ENCODE measurements at regions not wholly inside any gene's neighbourhood (a gene's known extent, or its start where the extent isn't known, plus 50 kb on each side); places are given as distances from the start of the nearest gene placed in this dataset.

DNA sequence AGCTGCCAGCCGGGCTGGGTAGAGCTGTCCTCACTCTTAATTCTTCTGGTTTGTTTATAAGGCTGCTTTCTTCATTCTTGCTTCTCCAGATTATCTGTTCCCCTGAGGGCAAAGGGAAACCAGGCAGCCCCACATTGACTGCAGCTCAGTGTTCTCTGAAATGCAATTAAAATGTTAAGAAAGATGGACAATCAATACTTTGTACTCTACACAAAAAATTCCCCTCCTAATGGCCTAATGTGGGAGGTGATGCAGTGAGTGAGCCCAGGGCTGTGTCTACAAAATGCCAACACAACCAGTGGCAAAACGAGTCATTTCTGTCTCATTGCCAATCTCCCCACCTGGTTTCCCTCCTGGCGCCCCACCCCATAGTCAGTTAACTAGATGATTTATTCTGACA is 541.7 kb upstream of the RAB6C start:
- H3K27me3 ChIP-seq: peaks cover 17% of the 10 kb centered on the region
- H3K36me3 ChIP-seq: no peaks in the 10 kb centered on the region
- no peak overlapping the region for H3K27ac ChIP-seq
- no peak for ATAC-seq
- no peaks in the 10 kb centered on the region for H3K4me1 ChIP-seq
- TF ChIP-seq, protein P1, sequence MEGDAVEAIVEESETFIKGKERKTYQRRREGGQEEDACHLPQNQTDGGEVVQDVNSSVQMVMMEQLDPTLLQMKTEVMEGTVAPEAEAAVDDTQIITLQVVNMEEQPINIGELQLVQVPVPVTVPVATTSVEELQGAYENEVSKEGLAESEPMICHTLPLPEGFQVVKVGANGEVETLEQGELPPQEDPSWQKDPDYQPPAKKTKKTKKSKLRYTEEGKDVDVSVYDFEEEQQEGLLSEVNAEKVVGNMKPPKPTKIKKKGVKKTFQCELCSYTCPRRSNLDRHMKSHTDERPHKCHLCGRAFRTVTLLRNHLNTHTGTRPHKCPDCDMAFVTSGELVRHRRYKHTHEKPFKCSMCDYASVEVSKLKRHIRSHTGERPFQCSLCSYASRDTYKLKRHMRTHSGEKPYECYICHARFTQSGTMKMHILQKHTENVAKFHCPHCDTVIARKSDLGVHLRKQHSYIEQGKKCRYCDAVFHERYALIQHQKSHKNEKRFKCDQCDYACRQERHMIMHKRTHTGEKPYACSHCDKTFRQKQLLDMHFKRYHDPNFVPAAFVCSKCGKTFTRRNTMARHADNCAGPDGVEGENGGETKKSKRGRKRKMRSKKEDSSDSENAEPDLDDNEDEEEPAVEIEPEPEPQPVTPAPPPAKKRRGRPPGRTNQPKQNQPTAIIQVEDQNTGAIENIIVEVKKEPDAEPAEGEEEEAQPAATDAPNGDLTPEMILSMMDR (IDR thresholded peaks at IDR 0.05): no peak
- TF ChIP-seq POLR2AphosphoS5 (IDR thresholded peaks at IDR 0.05): no peak
- TF ChIP-seq POLR2A (IDR thresholded peaks at IDR 0.05): no peak
- TF ChIP-seq EP300 (IDR thresholded peaks at IDR 0.05): no peak
- no peak overlapping the region for H3K4me3 ChIP-seq
- WGBS, 2 donors (ENCODE audit: low coverage in 1 of 2): 25% methylated on average over 2 of the region's 3 CpGs; no CpG with 5 or more reads in 1 of the 2 donors
- no peaks in the 10 kb centered on the region for H3K9me3 ChIP-seq

DNA sequence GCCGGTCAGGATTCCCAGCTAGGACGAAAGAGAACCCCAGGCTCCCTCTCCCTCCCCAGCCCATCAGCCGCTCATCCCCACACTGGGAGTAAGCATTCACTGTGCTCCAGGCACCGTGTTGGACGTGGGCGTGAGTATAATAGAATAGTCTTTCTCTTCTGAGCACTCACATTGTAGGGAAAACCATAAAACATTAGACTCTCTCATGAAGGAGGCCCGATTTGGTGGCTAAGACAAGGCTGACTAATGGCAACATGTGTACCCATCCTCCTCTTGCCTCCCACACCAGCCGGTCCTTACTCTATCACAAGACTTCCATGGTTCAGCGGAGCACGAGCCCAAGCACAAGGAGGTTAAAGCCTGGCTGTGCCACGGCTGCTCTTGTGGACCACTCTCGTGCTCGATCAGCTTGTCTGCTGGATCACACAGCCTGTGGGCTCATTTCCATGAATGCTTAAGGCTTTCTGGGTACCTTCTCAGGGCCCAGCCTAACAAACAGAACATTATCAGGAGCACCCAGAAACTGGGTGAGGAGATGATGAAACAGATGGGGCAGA is 540.9 kb upstream of the RAB6C start:
- Histone ChIP-seq H3K4me3 (no peak overlapping the region), H3K27me3 (peaks cover 17% of the 10 kb centered on the region), H3K4me1 (no peaks in the 10 kb centered on the region), H3K27ac (no peak overlapping the region), H3K36me3 (no peaks in the 10 kb centered on the region), H3K9me3 (no peaks in the 10 kb centered on the region)
- TF ChIP-seq POLR2A (IDR thresholded peaks at IDR 0.05) (no peak), POLR2AphosphoS5 (IDR thresholded peaks at IDR 0.05) (no peak), EP300 (IDR thresholded peaks at IDR 0.05) (no peak)
- TF ChIP-seq, protein P1 (IDR thresholded peaks at IDR 0.05): no peak
- no peak for ATAC-seq
- 79% methylated on average over 10 of the region's 13 CpGs; no CpG with 5 or more reads in 1 of the 2 donors for WGBS, 2 donors (ENCODE audit: low coverage in 1 of 2)

DNA sequence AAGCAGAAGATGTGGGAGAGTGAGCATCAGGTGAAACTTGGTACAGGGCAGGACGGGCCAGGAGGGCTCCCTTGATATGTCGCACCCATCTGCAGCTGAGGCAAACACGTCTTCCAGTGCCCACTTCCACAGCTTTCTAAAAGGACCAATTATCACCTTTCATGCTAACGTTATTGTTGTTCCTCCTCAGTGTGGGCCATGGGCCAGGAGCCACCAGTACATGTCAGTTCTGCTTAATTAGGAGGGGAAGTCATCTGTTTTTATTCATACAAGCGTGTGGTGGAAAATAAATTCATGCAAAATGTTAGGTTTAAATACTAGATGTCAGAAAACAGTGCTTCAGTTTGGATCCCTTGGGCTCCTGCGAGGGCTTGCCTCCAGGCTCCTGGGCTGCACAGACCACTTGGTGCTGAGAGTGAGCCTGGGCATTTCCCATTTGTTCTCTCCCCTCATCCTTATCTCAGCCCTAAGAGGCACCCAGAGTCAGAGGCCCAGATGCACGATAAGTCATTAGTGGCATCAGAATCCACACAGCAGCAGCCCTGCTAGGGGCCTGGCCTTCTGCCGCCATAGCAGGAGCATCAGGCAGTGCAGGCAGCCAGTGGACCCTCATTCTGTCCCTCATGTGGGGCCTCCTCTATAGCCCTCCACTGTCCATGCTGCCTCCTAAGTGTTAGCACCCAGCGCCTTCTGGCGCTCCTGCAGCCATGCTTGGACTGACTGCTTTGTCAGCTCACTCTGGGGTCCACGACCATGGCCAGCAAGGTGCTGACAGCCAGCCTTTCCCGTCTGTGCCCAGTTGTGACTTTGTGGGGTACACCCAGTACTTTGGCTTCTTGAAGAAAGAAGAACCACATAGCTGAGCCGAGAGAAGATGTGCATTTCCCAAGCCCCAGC is 539.8 kb upstream of the RAB6C start:
- Histone ChIP-seq H3K9me3 (no peaks in the 10 kb centered on the region), H3K27ac (no peak overlapping the region), H3K4me1 (no peaks in the 10 kb centered on the region), H3K27me3 (peaks cover 18% of the 10 kb centered on the region), H3K36me3 (no peaks in the 10 kb centered on the region), H3K4me3 (no peak overlapping the region)
- no peak for TF ChIP-seq POLR2A (IDR thresholded peaks at IDR 0.05)
- ATAC-seq: no peak
- 60 to 86% methylated on average over 3 to 9 of the region's 13 CpGs for whole genome bisulfite sequencing, 2 donors (ENCODE audit: low coverage in 1 of 2)

DNA sequence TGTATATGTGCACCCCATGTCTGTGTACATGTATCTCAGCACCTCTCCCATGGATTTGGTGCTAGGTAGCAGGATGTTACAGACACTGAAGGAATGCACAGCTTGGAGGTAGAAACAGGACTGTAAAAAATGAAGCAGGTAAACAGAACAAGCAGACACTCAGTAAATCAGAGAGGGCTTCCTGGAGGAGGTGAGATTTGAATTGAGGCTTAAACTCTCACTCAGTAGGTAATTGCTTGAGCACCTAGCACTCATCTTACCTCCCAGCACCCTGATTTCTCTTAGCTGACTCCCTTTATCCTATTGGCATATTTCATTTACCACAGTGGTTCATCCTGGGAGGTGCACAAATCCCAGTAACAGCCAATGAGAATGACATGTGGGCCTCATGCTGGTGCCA is 537.9 kb upstream of the RAB6C start:
- Histone ChIP-seq H3K4me3 (no peak overlapping the region), H3K27ac (no peak overlapping the region), H3K27me3 (peaks cover 21% of the 10 kb centered on the region), H3K9me3 (no peaks in the 10 kb centered on the region), H3K36me3 (no peaks in the 10 kb centered on the region), H3K4me1 (no peaks in the 10 kb centered on the region)
- TF ChIP-seq, protein P1 (IDR thresholded peaks at IDR 0.05): no peak
- TF ChIP-seq EP300 (IDR thresholded peaks at IDR 0.05) (no peak), POLR2A (IDR thresholded peaks at IDR 0.05) (no peak), POLR2AphosphoS5 (IDR thresholded peaks at IDR 0.05) (no peak)
- ATAC-seq: no peak

DNA sequence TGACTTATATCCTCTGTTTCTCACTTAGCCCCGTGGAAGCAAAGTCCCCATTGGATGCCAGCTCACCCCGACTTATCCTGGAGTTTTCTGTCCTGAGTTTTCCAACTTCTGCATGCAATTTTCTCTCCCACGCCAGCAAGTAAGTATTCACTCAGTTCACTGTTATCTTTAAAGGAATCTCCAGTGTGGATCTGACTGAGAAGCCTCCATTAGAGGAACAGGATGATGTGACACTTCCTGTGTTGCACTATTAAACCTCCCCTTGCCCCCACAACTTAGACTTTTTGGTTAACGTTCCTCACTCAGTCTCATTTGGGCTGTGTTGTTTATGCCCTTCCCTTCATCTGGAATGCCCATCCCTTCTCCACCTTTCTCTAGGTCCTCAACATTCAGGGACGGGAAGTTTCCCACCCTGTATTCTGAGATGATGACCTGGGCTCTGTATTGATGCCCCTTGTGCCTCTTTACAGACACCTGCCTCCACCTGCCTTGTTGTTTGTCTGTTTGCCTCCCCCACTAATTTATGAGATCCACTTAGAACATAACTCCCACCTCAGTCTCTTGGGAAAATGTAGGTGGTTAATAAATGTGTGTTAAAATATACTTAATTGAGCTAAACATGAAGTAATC is 536.1 kb upstream of the RAB6C start:
- H3K9me3 ChIP-seq: no peaks in the 10 kb centered on the region
- H3K36me3 ChIP-seq: no peaks in the 10 kb centered on the region
- no peak overlapping the region for H3K4me3 ChIP-seq
- H3K4me1 ChIP-seq: no peaks in the 10 kb centered on the region
- no peak for ATAC-seq
- peaks cover 13% of the 10 kb centered on the region for H3K27me3 ChIP-seq
- no peak for TF ChIP-seq POLR2AphosphoS5 (IDR thresholded peaks at IDR 0.05)
- TF ChIP-seq, protein P1 (IDR thresholded peaks at IDR 0.05): no peak
- TF ChIP-seq POLR2A (IDR thresholded peaks at IDR 0.05): no peak
- no peak for TF ChIP-seq EP300 (IDR thresholded peaks at IDR 0.05)
- WGBS, 2 donors (ENCODE audit: low coverage in 1 of 2): 72 to 79% methylated on average over 5 of the region's 5 CpGs
- H3K27ac ChIP-seq: no peak overlapping the region

Data from gastroesophageal sphincter (tissue), 4 donors.